ENCODE measurements at regions not wholly inside any gene's neighbourhood (a gene's known extent, or its start where the extent isn't known, plus 50 kb on each side); places are given as distances from the start of the nearest gene placed in this dataset.

DNA sequence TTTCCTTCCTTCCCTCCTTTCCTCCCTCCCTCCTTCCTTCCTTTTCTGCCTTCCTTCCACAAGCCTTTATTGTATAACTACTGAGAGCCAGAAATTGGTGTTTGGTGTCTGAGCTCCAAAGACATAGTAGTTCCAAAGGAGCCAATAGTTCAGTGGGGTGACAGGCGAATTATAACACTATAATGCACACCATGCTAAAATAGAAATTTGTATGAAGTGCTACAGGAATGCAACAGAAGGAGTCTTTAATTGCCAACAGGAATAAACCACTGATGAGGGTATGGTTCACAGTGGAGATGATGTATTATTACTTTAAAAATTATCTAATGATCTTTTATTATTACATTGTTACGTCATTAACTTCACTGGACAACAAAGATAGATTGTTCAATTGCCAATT, 158.8 kb upstream of the SP8 start:
- DNase-seq (ENCODE audit: low read depth): no peak

DNA sequence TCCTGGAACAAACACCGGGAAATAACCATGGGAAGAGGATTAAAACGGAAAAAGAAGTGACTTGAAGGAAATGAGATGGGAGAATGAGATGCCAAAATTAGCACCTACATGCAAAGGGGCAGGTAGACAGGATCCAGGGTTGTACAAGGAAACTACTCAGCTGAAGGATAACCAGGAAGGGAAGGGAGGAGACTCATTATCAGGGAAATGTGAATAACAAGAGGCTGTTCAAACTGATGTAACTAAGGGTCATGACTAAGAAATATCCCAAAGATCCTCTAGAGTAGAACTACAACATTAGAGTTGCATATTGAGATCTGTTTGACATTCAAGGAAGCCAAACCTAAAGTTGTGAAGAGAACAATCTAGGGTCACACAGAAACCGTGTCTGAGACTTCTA, 166.2 kb upstream of the SP8 start:
- no peak for DNase-seq (ENCODE audit: low read depth)

DNA sequence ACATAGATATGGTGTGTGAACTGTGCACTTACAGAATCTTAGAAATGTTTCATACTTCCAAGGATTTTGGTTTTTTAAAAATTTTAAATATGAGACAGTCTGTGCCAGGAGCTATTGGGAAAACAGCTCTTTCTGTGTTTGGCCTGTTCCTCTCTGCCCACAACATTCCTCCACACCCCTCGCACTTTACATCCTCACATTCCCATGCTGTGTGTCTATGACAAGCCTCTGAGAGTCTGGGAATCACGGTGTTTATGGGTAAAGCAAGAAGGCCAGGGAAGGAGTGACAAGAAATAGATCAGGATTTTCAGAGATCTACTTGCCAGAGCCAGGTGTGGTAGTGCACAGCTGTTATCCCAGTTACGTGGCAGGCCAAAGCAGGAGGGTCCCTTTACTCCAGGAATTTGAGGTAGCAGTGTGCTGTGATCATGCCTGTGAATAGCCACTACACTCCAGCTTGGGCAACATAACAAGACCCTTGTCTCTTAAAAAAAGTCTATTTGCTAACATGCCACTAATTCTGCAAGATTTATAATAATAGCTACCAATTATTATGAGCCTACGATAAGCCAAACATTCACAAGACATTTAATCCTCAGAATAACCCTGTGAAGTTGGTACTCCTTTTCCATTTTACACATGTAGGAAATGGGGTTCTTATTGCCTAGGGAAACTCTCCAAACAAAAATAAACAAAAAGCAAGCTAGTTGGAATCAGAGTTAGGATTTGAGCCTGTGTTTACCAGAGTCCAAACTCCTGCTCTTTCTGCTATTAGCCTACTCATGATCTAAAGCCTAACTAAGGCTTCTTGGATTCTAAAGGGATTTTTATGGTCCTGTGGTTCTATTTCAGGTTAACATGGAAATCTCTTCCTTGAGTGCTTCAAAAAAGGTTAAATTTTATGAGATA, 168.3 kb upstream of the SP8 start:
- DNase-seq (ENCODE audit: low read depth): no peak

DNA sequence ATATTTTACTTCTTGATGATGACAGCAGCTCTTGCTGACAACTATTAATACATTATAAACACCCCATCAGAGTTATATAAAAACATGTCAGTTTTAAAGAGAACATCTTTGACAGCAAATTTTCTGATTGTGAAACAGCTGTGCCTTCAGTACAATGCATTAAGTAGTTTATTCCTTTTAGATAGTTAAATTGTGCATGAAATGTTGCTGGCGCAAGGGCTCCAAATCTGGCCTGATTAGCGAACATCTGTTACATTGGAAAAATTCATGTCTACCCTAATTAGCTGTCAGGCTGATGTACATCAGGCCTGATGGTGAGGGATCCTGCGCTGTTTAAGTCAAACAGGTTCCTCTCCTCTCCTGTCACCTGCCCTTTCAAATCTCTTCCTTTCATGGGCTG, 171.9 kb upstream of the SP8 start:
- no peak for DNase-seq (ENCODE audit: low read depth)

DNA sequence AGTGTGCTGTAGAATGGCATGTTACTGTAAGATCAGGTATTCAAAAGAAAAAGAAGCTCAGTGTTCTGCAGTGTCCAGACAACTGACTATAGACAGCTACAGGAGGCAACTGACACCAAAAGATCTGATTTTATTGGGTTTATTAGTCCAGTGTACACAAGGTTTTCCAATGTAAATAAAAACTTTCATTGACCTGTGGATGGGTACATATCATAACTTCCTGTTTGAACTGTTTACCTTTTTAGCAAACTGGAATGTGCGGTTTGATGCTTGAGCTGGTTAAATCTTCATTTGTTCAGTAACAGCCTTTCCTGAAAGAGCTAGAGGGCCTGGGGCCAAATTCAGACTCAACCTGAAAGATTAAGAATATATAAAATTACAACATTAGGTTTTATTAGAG, 172.6 kb upstream of the SP8 start:
- DNase-seq (ENCODE audit: low read depth): no peak

DNA sequence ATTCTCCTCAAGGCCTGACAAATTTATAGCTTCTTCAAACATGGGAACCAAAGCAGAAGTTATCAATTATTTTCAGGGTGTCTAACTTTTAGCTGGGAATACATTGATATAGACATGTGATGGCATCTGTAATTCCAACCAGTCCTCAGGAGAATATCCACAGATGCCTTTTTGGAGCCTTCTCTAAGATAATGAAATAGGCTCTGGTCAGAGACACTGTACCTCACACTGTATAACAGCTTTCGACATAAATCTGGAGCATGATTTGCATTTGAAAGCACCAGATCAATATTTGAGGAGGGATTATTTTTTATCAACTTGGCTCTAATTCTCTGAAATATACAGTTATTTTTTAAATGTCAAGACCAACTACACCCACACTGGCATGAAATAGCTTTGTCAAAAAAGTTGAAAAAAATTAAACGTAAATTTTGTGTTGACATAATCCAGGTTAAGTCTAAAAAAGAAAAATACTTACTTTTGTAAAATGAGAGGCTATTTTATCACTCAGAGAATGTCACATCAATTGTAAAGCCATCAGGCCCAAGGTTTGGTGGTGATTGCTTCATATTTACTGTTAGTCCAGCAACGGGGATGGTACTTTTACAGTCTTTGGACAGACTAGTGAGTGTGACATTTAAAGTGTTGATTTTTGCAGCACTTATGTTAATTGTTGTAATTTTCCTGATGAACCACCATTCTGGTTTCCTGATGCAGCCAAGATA, 177.0 kb upstream of the SP8 start:
- DNase-seq (ENCODE audit: low read depth): no peak

DNA sequence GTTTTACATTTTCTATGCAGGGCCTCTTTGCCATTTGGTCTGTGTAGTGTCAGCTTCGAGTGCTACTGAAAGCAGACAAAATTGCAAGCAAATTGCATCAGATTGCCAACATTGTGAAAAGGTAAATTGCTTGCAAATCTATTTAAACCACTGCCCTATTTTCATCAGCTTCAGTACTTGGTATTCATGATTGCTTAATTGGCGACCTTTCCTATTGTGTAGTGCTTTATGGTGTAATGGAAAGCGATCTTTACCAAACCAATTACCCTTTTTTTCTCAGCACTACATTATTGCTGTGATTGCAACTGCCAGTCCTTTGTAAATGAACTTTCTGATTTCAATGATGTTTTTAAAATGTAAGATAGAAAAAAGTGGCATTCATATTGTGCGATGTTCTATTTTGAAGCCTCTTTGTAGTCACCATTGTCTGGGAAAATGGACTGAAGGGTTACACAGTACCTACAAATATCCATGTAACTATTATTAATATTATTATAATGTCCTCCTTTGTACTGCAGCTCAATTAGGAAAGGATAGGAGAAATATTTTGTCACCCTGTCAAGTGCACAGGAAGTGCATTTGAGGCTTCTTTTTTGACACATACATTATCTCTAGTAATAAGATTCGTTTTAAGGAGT, 177.7 kb upstream of the SP8 start:
- DNase-seq (ENCODE audit: low read depth): no peak

DNA sequence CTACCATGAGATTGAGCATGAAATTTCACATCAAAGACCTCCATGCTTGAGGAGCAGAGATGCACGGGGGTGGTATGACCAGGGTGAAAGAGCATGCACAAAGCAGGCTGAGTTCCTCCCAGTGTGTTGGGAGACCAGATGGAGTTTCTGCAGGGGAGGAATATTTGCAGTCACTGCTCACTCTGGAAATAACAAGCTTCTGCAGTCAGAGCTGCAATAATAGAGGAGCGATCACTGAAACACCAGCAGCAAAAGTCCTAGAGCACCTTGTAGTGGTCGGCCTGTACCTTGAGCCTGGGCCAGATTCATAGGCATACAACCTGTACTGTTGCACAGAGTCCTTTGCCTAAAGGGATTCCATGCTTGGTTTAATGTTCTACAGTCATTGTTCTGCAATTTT, 184.5 kb upstream of the SP8 start:
- DNase-seq (ENCODE audit: low read depth): no peak

DNA sequence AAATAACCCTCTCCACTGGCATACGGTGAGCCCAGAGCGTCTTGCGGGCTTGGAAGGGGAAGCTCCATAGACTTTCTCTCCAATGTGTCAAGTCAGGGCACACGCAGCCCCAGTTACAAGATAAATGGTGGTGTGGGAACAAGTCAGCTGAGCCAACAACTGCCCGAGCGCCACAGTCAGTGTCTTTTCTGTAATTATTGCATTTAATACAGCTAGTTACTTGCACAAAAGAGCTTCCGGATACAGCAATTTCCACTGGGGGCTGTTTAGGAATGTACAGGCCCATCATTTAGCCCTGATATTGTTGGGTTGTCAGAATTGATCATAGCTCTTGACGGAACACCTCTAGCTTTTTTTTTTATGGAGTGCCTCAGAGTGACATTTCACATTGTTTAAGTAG, 193.5 kb upstream of the SP8 start:
- no peak for DNase-seq (ENCODE audit: low read depth)

DNA sequence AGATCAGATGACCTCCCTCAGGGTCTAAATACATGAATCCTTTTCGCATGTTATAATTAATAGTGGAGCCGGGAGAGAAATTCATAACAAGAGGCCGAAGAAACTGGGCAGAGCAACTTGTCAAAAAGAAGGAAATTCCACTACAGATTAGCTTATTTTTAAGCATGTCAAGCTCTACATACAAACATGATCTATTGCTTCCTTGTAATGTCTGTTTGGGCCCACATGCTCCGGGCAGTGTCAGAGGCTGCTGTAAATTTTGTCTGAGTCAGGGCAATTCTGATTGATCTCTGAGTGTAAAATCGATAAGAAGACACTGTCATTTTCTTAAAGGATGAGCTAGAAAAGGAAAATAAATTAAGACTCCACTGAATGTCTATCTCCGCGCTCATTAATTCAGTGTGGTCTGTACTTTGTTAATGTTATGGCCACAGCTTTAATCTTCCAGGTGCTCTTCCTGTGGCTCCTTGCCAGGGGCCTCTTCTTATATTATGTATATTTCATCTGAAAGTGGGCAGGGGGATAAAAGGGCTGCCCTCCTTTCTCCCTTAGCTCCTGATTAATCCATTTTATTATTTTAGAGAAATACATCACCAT, 194.1 kb upstream of the SP8 start:
- DNase-seq (ENCODE audit: low read depth): no peak

DNA sequence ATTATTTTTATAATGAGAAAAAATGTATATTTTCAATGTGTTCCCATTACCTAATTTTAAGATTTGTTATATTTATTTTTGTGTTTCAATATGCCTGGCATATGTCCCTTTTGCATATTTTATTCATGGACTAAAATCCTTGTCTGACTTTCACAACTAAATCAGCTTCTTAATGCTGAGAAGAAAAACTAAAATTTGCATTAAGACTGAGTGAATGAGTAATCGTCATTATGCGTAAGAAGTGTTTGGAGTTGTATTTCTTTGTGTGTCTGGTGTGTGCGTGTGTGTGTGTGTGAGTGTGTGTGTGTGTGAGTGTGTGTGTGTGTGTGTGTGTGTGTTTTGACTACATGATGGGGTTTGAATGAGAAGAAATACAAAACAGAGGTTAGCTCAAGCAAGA, 201.7 kb upstream of the SP8 start:
- DNase-seq (ENCODE audit: low read depth): no peak

DNA sequence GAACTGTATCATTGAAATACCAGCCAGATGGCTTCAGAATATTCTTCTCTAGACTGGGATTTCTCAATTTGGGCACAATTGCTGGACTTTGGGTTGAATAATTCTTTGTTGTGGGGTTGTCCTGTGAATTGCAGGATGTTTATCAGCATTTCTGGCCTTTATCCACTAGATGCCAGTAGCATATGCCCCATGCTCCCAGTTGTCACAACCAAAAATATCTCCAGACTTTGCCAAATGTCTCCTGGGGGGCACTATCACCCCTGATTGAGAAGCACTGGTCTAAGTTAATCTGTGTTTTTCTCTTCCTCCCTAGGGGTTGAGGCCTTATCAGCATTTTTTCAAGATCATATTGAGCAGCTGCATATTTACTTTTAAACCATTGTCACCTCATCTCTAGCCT, 204.9 kb upstream of the SP8 start:
- DNase-seq (ENCODE audit: low read depth): no peak

DNA sequence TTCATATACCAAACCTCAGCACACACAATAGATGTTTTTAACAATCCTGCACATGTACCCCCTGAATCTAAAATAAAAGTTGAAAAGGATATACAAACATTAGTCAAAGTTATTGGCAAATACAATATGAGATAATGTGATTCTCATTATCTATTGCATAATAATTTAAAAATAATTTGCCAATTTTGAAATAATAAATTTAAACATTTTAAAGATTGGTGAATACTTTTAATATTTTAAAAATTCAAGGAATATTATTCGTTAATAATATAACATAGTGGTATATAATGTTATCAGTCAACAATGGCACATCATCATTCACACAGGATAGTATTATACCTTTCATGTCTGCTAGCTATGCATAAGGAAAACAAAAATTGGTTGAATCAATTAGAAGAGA, 207.0 kb upstream of the SP8 start:
- DNase-seq (ENCODE audit: low read depth): no peak

DNA sequence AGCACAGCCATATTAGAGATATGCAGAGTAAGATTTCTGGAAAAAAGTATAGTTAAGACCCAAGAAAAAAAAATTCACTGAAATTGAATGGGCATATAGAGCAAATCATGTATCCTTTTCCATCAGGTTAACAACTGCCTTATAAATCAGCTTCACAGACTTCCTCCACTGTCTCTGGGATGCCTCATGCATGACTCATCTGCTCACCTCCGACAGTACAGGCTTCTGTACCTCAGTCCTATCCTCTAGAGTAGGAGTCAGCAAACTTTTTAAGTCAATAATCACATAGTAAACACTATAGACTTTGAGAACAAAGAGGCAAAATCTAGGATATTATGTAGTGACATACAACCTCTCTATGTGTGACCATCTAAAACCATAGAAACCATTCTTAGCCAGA, 211.6 kb upstream of the SP8 start:
- DNase-seq (ENCODE audit: low read depth): no peak

DNA sequence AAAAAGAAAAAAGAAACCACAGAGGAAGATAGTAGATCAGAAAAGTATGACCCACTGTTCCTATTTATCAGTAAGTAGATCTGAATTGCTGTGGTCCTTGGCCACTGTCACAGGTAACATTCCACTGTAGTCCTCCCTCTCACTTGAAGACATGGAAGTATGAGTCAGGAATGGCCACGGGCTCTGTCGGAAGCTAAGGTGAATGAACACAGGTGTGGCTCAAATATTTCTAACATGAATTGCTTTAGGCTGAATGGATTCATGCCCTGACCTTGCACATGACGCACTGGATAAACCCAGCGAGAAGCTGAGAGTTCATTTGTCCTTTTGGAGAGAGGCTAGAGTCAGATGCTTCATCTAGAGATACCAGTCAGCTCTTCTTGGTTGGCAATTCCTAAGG, 224.5 kb upstream of the SP8 start:
- DNase-seq (ENCODE audit: low read depth): no peak

DNA sequence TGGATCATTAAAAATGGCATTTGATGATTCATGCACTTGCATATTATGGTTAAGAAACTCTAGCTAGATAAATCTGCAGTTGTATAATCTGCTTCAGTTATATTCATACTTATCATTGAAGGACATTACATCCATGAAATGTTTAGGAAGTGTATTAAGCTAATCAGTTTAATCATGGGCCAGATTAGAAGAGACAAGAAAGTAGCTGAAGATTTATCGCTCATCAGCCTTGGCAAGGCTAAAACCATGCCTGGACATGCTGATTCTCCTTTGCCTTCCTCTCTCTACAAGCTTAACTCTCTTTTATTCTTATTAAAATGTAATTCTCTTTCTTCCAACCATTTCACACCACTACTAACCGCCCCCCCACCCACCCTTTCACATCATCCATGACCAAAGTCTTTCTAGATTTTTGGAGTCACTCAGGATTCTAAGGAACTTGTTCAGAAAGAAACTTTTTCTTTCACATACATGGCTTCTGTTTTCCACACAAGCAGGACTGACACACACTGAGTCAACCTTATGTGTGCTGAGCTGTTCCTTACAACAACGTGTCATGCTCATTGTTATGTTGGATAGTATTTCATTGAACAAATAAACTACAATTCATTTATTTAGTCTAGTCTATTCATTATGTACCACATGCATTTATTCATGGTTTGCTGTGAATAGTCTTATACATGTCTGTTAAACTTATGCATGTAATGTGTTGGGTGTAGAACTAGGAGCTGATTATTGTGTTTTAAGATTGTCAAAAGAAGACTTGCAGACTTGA, 227.3 kb upstream of the SP8 start:
- no peak for DNase-seq (ENCODE audit: low read depth)

DNA sequence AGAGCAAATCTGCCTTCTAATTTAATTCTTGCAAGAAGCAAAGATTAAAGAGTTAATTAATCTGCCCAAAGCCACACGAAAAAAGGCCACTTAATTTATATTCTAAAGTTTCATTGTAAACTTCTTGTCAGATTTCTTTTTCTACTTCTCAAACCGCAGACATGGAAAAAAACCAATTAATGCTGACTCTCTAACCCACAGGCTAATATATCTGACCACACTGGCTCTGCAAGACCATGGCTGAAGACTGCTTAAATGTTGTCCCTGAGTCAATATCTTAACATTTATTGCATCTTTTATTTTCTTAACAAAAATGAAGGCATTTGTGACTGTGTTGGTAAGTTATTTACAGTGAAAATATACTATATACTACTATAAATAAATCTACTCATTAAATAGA, 234.0 kb upstream of the SP8 start:
- no peak for DNase-seq (ENCODE audit: low read depth)

DNA sequence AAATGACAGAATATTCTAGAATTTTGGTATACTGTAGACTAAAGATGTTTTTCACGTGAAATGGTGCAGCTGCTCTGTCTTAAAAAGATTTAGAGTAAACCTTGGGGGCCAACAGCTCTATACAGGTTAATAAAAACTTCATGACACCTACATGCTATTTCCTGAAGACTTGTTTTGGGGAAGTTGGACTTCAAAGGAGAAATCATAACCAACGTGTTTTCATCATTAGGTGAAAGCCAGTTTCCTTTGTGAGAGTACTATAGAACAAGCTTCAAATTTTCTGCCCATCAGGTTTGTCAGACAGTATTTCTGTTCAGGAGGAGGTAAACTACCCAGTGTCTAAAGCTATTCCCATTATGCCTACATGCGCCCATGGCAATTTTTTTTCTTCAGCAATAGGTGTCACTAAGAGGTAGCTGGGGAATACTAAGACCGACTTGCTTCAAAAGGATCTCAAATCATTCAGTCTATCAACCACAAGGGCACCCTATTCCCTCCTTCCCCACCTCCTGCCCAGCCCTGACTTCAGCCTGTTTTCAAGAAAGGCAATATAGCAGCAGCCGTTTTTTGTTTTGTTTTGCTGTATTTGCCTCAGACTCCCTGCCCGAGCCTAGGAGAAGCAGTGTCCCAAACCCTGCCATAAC, 237.3 kb upstream of the SP8 start:
- DNase-seq (ENCODE audit: low read depth): no peak

DNA sequence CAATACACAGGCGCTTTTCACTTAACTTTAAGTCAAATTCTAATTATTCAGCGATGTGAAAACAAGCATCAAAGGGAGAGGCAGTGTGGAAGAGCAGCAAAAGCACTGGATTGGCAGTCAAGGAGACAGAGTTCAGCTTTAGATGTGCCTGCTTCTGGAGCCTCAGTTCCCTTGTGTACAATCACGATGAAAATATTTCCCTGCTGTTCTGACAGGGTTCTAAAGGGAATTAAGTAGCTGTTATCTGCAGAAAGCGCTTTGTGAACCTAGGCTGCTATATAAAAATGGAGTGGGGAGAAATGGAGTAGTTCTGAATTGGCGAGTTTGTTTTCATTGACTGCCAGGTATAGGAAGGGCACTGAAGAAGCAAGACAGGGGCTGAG, 237.8 kb upstream of the SP8 start:
- no peak for DNase-seq (ENCODE audit: low read depth)

DNA sequence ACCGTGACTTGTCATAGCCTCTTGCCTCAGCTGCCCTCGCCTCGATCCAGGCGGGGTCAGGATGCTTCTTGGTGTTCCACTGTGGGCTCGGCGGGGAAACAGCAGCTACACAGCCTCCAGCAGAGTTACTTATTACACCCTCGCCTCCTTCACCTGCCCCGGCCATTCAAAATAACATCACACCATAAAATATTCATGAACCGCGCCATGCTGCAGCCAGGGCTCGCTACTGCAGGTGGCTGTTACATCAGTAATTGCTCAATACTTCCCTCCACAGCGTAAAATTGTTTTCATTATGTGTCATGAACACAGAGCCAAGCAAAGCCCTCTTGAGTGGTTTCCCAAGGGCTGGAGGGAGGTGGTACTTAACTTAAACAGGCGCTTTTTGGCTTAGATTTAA, 241.5 kb upstream of the SP8 start:
- no peak for DNase-seq (ENCODE audit: low read depth)

DNA sequence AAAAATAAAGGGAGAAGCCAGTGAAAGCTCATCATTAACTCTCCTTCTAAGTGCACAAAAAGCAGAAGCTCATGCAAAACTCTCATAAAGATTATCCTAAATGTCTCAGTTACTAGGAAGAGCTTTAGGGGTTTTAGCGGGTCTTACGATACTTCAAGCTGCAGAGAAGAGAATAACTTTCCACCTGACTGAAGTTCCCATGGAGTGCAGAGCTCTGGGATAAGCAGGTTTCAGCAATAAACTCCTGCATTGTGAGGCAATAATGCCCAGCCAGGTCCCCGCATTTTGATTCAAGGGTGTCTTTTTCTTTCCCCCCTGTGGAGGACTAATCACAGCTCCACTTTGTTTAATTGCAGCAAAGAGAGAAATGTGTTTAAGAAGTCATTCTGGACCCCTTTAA, 241.9 kb upstream of the SP8 start:
- no peak for DNase-seq (ENCODE audit: low read depth)

DNA sequence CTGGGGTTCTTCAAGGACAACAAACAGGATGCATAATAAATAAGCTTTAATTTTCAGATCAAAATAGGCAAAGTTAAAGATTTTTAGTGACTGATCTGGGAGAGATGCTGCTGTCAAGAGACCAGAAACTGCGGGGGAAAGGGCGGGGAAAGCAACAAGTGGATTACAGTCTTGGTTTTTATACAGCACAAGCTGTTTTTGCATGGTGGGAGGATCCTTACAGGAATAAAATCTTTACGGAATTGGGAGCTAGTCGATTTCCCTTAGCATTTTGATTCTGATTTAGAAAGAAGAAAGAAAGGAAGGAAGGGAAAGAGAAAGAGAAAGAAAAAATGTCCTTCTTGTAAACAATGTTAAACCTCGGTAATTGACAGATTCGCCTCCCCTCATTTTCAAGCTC, 242.3 kb upstream of the SP8 start:
- DNase-seq (ENCODE audit: low read depth): no peak
